SU-DHL-6 (cell line): ENCODE measurements at regions not wholly inside any gene's neighbourhood (a gene's known extent, or its start where the extent isn't known, plus 50 kb on each side); places are given as distances from the start of the nearest gene placed in this dataset.

ENCODE experiments used
- CTCF ChIP-seq: fragments of 200-600 bp; sonication (generic); IDR thresholded peaks from one replicate; pipeline ENCODE4 v1.5.1; 2017; ENCODE audit warnings: antibody characterized with exemption, mild to moderate bottlenecking, low read length, moderate library complexity; ENCODE audit not compliant: insufficient read depth, poor library complexity, severe bottlenecking
- EZH2phosphoT487 ChIP-seq: fragments of 200-600 bp; sonication (generic), shearing (Covaris generic); conservative IDR thresholded peaks from 2 replicates; pipeline ENCODE4 v1.6.1; 2018; ENCODE audit warnings: mild to moderate bottlenecking, antibody characterized with exemption, low read length, moderate library complexity, mixed read lengths

GRCh38 chr9:6079386-6079785, 64.0 kb upstream of the RANBP6 start:
- TF ChIP-seq CTCF (no peak), EZH2phosphoT487 (no peak)
